Left renal cortex interstitium (tissue), 4 donors: ENCODE measurements at regions not wholly inside any gene's neighbourhood (a gene's known extent, or its start where the extent isn't known, plus 50 kb on each side); places are given as distances from the start of the nearest gene placed in this dataset.
A peak's percentile ranks its signal among the peaks of the same experiment; 100 is the strongest.

Experiments used
- DNase-seq, 4 donors: peaks; one replicate each; pipeline ENCODE4 v3.0.0-alpha.2; 2013; ENCODE audit warnings: low read depth in 4 of 4, low spot score in 2 of 4, missing footprints in 1 of 4

DNA sequence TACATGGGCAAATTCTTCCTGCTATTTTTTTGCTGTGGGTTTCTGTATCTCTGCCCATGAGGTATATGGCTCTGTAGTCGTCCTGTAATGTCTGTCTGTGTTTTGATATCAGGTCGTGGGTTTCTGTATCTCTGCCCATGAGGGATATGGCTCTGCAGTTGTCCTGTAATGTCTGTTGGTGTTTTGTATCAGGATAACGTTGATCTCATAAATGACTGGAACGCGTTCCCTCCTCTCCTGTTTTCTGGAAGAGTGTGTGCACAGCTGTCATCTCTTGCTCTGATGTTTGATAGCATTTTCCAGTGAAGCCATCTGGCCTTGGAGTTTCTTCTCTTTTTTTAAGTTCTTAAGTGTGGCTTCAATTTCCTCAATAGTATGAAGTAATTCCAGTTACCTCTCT is 57.2 kb downstream of the SOX1 start:
- no peak for DNase-seq

DNA sequence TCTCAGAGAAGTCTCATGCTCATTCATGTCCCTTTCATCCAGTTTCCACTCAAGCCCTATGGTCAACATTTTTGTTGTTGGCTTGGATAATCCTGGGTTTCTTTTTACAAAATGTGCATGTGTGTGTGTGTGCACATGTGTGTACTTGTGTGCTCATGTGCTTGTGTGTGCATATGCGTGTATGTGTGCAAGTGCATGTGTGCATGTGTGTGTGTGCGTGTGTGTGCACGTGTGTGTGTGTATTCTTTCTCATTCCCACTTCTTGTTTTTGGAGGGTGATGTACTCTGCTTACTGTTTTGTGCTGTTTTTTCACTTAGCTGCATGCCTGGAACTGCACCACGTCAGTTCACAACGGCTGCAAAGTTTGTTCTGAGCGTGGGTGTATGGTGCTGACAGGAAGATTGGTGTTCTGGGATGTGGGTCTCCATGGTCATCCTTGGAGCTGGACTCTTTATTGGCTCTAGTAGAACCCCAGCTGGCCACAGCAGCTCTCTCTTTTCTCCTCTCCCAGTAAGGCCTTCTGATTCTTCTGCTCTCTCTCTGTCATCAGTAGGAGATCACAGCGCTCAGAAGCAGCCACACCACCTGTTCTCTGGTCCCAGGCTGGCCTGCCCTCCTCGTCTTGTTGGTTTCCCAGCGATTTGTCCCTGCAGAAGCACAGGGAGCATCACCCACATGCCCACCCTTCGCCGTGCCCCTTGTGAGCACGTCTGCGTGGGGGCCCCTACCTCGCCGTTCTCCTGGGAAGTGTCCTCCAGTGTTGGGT is 60.8 kb downstream of the SOX1 start:
- DNase-seq: no peak

DNA sequence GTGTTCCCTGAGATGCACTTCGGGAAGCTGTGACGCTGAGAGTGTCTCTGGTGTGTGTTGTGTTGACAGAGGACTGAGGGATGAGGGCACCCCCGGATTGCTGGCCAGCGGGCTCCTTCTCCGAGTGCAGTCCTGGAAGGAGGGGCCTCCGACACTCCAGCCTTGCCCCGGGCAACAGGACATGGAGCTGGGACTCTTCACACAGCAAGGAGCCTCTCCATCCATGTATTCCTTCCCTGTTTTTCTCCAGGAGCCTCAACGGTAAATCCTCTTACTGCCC is 61.3 kb downstream of the SOX1 start:
- DNase-seq: no peak

GRCh38 chr13:112130418-112130817 is 63.5 kb downstream of the SOX1 start:
- no peak for DNase-seq

- no peak for DNase-seq
Observed at GRCh38 chr13:112131081-112131712, 64.2 kb downstream of the SOX1 start.

DNA sequence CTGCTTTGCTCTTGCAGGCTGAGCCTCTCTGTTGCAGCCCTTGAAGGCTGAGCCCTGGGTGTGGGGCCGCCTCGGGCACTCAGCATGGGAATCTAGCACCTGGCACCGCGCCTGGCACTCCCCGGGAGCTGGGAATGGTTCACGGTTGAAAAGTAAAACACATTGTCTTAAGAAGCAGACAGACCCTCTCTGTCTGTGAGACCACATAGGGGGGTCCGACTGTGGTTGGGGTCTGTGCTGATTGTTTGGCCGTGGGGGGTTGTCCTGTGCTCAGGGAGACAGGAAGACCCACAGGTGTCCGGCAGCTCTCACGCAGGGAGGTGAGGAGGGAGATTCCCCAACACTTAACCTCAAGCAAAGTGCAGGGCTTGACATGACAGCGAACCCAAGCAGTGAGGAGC is 64.8 kb downstream of the SOX1 start:
- no peak for DNase-seq

DNA sequence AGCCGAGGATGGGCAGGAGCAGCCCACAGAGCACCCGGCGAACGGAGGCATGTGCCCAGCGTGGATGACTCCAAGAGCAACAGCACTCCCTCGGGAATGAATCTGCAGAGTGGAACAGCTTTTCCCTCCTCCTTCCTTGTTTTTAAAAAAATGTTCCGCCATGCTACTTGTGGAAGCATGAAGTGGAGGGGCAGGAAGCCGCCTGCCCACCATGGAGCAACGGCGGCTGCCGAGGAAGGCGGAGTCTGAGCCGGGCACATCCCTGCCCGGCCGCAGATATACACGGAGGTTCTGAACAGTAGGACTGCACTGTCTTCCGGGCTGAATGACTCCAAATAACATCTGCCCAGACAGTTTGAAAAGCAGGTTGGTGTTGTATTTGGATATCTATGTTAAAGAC is 65.2 kb downstream of the SOX1 start:
- no peak for DNase-seq

DNA sequence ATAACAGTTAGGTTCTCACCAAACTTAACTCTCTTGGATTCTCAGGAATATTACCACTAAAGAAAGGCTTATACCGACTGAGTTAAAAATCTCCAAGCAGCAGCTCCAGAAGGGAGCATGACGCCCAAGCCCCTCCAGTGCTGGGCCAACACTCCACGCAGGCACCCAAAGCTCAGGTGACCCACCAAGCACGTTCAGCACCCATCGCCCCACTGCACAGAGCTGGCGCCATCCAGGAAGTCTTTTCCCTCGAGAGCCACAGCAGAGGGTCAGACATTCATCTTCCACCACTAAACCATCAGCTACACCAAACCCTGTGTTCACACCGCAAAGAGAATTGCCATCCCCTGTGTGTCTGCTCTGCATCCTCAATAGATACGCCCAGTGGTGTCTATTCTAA is 65.7 kb downstream of the SOX1 start:
- DNase-seq: no peak

DNA sequence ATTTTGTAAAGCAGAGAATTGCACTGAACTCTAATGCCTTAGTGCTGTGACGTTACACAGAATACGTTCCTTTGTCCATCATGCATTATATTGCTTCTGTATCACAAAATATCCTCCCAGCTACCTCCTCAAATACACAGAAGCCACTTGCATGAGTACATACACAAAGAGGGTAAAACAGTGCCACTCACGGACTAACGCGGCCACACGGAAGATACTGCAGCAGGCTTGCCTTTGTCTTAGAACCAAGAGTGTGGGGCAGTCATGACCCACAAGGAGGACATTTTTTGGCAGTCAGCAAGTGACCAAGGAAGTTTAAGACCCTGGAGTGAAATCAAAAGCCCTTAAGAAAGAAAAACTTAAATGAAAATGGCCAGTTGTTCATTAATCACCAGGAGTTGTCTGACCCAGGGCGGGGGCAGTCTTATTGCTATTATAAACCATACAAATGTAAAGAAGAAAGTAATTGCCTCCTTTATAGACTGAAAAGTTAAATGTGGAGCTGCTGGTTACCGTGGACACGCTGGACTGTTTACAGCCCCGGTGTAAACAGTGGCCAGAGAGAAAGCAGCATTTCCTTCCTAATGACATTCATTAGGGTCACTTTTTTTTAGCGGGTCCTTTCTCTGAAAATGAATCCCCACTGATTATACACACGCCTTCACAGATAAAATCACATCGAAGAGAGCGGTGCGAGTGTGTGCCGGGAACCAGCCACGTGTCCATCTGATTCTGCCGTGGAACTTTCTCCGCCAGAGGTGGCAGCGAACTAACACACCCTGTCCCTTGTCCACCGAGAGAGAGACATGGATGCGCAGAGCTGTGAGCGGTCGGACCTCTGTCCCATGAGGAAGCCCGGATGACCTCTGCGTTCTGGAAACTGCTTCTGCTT is 66.8 kb downstream of the SOX1 start:
- peak in 2 of 4 donors; percentile 16 to 37 for DNase-seq

DNA sequence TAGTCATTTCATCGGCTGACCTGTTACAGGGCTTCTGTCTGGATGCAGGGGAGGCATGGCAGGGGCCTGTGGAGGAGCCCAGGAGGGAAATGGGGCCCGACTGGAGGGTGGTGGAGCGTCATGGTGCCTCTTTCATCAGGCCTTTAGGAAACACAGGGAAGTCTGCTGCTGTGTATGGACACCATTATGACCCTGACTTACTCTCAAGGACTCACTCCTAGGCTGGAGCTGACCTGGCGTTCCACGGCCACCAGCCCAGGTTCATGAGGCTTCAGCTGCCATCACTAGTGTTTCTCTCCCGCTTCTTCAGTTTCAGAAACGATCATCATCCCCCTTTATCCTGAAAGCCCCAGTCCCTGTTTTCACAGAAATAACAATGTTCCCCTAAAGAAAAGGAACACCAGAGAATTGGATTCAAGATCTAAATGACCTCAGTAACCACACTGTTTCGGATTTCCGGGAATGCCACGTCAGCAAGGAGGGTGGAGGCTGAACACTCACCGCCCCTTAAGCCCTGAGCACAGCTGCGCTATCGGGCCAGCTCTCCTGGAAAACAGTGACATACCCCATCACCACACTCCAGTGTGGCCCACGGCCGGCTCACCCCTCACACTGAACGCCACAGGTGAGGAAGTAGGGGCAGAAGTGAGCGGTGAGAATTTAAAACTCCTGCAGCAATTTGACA is 67.6 kb downstream of the SOX1 start:
- no peak for DNase-seq

- DNase-seq: no peak
Observed at GRCh38 chr13:112136095-112136494, 69.1 kb downstream of the SOX1 start.

DNA sequence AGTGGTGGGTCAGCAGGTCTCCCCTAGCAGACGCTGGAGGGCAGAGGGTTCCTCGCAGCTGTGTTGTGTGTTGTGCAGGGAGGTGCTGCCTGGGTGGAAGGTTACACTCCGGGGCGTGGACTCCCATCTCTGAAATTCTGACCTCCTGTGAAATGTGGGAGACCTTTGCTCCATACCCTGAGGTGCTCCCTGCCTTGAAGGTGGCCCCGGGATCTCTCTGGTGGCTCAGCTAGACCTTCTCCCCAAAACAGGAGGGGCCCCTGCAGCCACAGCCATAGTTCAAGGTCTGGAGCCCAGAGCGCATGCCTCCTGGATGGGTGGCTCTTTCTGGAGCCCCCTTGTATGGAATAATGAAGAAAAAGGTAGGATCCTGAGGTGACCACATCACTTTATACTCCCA is 70.2 kb downstream of the SOX1 start:
- no peak for DNase-seq

- DNase-seq: no peak
Observed at GRCh38 chr13:112140366-112140765, 73.4 kb downstream of the SOX1 start.

GRCh38 chr13:112141643-112142400 is 74.9 kb downstream of the SOX1 start:
- no peak for DNase-seq

GRCh38 chr13:112142401-112142930 is 75.5 kb downstream of the SOX1 start:
- DNase-seq: no peak

DNA sequence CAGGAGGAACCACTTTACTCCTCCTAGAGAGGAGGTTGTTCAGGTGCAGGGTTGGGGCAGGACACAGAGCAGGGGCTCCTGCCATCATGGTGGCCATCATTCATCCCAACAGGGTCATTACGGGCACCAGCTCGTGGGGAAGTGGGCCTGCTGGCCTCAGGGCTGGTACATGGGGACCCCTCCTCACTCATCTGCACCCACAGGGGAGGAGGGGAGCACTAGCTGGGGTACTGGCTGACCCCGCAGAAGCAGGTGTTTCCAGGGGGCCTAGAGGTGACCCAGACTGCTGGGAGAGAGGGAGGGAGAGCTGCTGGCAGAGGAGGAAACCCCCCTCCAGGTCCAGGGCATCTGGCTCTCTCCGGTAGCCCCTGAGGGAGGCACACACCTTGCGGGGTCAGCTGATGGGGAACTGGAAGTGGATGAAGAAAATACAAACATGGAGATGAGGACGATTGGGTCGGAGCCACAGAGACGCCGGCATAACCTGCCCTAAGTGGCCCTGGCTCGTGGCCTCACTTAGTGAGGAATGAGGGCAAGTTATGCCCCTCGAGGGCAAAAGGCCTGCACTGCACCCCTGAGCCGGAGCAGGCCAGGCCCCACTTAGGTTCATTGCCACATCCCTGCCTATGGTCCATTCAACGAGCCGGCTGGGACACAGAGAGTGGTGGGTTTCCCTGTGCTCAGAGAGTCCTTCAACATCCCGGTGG is 76.2 kb downstream of the SOX1 start:
- DNase-seq: no peak

DNA sequence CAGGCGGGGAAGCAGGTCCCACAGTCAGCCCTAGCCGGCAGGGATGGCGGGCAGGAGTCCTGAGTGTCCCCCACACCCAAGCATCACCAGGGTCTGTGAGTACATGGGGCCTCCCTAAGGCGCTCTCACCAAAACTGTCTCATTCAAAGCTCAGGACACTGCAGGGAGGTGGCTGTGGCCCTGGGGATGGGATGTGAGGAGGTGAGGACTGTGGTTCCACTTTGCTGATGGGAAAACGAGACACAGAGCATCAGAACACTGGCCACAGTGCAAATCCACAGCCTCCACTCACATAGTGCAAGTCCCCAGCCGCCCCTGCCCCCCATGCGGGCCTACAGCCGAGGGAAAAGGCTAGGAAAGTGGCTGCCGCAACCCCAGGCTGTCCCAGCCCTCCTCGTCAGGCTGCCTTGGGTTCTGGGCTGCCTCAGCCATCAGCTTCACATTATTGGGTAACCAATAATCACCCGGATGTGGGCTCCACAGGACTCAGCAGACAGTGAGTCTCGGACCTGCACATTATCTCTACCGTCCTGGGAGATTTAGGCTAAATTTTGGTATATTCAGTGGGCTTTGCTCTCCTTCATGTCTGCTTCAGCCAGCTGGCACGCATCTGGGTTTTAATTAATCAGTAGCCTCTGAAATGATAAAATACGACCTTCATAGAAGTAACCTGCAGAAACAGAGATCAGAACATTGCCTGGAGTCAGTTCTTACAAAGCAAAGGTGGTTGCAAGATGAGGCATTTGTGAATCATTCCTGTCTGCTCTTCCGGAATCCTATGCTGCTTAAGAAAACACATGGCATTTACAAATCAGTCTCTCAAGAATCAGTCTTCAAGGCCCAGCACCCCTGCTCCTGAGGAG is 77.0 kb downstream of the SOX1 start:
- no peak for DNase-seq
